ENCODE measurements at regions not wholly inside any gene's neighbourhood (a gene's known extent, or its start where the extent isn't known, plus 50 kb on each side); places are given as distances from the start of the nearest gene placed in this dataset.

- no peak overlapping the region for H3K4me3 ChIP-seq
- TF ChIP-seq CTCF (IDR thresholded peaks at IDR 0.05), result no peak
Measured at GRCh38 chr11:109739379-109739778, 317.4 kb downstream of the C11orf87 start.

GRCh38 chr11:109745996-109746625 is 324.1 kb downstream of the C11orf87 start:
- no peak overlapping the region for H3K27ac ChIP-seq
- TF ChIP-seq CTCF (IDR thresholded peaks at IDR 0.05), result no peak
- no peak for DNase-seq (ENCODE audit: low spot score)
- H3K36me3 ChIP-seq, result no peaks in the 10 kb centered on the region
- no peaks in the 10 kb centered on the region for H3K4me1 ChIP-seq
- H3K4me3 ChIP-seq, result no peak overlapping the region
- no peaks in the 10 kb centered on the region for H3K9me3 ChIP-seq
- no peaks in the 10 kb centered on the region for H3K27me3 ChIP-seq

More at GRCh38 chr11:109739379-109739778, 317.4 kb downstream of the C11orf87 start:
- Histone ChIP-seq H3K9me3 (no peaks in the 10 kb centered on the region), H3K27me3 (no peaks in the 10 kb centered on the region), H3K27ac (no peak overlapping the region), H3K4me1 (no peaks in the 10 kb centered on the region), H3K36me3 (no peaks in the 10 kb centered on the region)
- DNase-seq (ENCODE audit: low spot score), result no peak

GRCh38 chr11:109747839-109748238 is 325.8 kb downstream of the C11orf87 start:
- no peaks in the 10 kb centered on the region for H3K9me3 ChIP-seq
- no peaks in the 10 kb centered on the region for H3K27me3 ChIP-seq
- H3K36me3 ChIP-seq, result no peaks in the 10 kb centered on the region
- no peak for DNase-seq (ENCODE audit: low spot score)
- TF ChIP-seq CTCF (IDR thresholded peaks at IDR 0.05), result no peak
- H3K4me1 ChIP-seq, result no peaks in the 10 kb centered on the region
- no peak overlapping the region for H3K27ac ChIP-seq
- no peak overlapping the region for H3K4me3 ChIP-seq

- H3K27me3 ChIP-seq, result no peaks in the 10 kb centered on the region
- H3K9me3 ChIP-seq, result no peaks in the 10 kb centered on the region
- H3K27ac ChIP-seq, result no peak overlapping the region
- no peak for TF ChIP-seq CTCF (IDR thresholded peaks at IDR 0.05)
- DNase-seq (ENCODE audit: low spot score), result no peak
- no peaks in the 10 kb centered on the region for H3K36me3 ChIP-seq
- no peak overlapping the region for H3K4me3 ChIP-seq
- no peaks in the 10 kb centered on the region for H3K4me1 ChIP-seq
Measured at GRCh38 chr11:109749476-109749875, 327.5 kb downstream of the C11orf87 start.

- Histone ChIP-seq H3K36me3 (no peaks in the 10 kb centered on the region), H3K27me3 (no peaks in the 10 kb centered on the region), H3K4me1 (no peaks in the 10 kb centered on the region), H3K9me3 (no peaks in the 10 kb centered on the region), H3K27ac (no peak overlapping the region), H3K4me3 (no peak overlapping the region)
- no peak for DNase-seq (ENCODE audit: low spot score)
- no peak for TF ChIP-seq CTCF (IDR thresholded peaks at IDR 0.05)
Measured at GRCh38 chr11:109750964-109751363, 329.0 kb downstream of the C11orf87 start.

- Histone ChIP-seq H3K9me3 (no peaks in the 10 kb centered on the region), H3K36me3 (no peaks in the 10 kb centered on the region), H3K27ac (no peak overlapping the region), H3K4me1 (no peaks in the 10 kb centered on the region), H3K4me3 (no peak overlapping the region), H3K27me3 (no peaks in the 10 kb centered on the region)
- DNase-seq (ENCODE audit: low spot score), result no peak
- no peak for TF ChIP-seq CTCF (IDR thresholded peaks at IDR 0.05)
Measured at GRCh38 chr11:109752212-109752825, 330.3 kb downstream of the C11orf87 start.
